H1 (cell line): ENCODE measurements at regions not wholly inside any gene's neighbourhood (a gene's known extent, or its start where the extent isn't known, plus 50 kb on each side); places are given as distances from the start of the nearest gene placed in this dataset.

Experiments
- CTCF ChIA-PET: fragments of 300-600 bp; sonication (Branson Sonifier 250); formaldehyde crosslinking; loops from one replicate; lab custom pipeline; 2021; ENCODE audit not compliant: partially characterized antibody; lab: Charles Lee
- POLR2A ChIA-PET: fragments of 300-600 bp; sonication (Branson Sonifier 250); formaldehyde crosslinking; loops from one replicate; lab custom pipeline; 2021; ENCODE audit warnings: inconsistent platforms; ENCODE audit not compliant: partially characterized antibody; lab: Charles Lee
- DNase-seq, 2 experiments: peaks; one replicate each; pipeline versions ENCODE4 v3.0.0 to v3.0.0-alpha.2; 2010 to 2022; ENCODE audit warnings: low spot score in 2 of 2, low read depth in 1 of 2, mixed read lengths in 1 of 2
- FAIRE-seq: peaks from 2 replicates; lab custom pipeline; 2011; peaks lifted over from hg19 to GRCh38; lab: Jason Lieb, UNC
- H2AFZ ChIP-seq: 2 replicates; pipeline ENCODE4 v1.8.1; 2012; ENCODE audit warnings: low read length, inconsistent platforms
- H2AK5ac ChIP-seq: 2 replicates; pipeline ENCODE4 v1.6.1; 2013; ENCODE audit warnings: low read depth, low read length
- H2BK120ac ChIP-seq: replicated peaks from 2 replicates; pipeline ENCODE3; 2013; ENCODE audit warnings: low read depth, low read length, inconsistent platforms
- H2BK12ac ChIP-seq: 2 replicates; pipeline ENCODE4 v1.6.1; 2013; ENCODE audit warnings: low read depth, low read length
- H2BK15ac ChIP-seq: 2 replicates; pipeline ENCODE4 v1.6.1; 2013; ENCODE audit warnings: low read length
- H2BK20ac ChIP-seq: 2 replicates; pipeline ENCODE4 v1.6.1; 2013; ENCODE audit warnings: low read length
- H2BK5ac ChIP-seq: 2 replicates; pipeline ENCODE4 v1.6.1; 2013; ENCODE audit warnings: low read depth, low read length
- H3K14ac ChIP-seq: 2 replicates; pipeline ENCODE4 v1.6.1; 2013; ENCODE audit warnings: inconsistent platforms; ENCODE audit not compliant: insufficient read length
- H3K18ac ChIP-seq: 2 replicates; pipeline ENCODE4 v1.6.1; 2013; ENCODE audit warnings: low read length; ENCODE audit errors: extremely low read depth
- H3K23ac ChIP-seq: 2 replicates; pipeline ENCODE4 v1.6.1; 2013; ENCODE audit warnings: inconsistent platforms; ENCODE audit not compliant: insufficient read length
- H3K23me2 ChIP-seq: 2 replicates; pipeline ENCODE4 v1.6.1; 2013; ENCODE audit warnings: low read depth, low read length
- H3K27ac ChIP-seq: 2 replicates; pipeline ENCODE4 v1.6.1; 2011; ENCODE audit warnings: low read depth, low read length, inconsistent platforms
- H3K27me3 ChIP-seq, 4 experiments: replicated peaks in 1 of 4; 1 replicate in 1 of 4; 2 replicates in 3 of 4; pipeline versions ENCODE4 v1.6.1 to v1.8.1; 2011 to 2013; ENCODE audit warnings: low read length in 3 of 4, mild to moderate bottlenecking in 3 of 4, inconsistent platforms in 2 of 4, mixed read lengths in 2 of 4, moderate library complexity in 1 of 4; ENCODE audit not compliant: control insufficient read depth in 3 of 4, insufficient read depth in 3 of 4; ENCODE audit errors: extremely low read depth in 1 of 4
- H3K36me3 ChIP-seq, 4 experiments: 2 replicates each; pipeline versions ENCODE4 v1.6.1 to v1.8.1; 2011 to 2013; ENCODE audit warnings: mild to moderate bottlenecking in 4 of 4, low read length in 3 of 4, moderate library complexity in 2 of 4, control low read depth in 1 of 4, inconsistent platforms in 1 of 4; ENCODE audit not compliant: insufficient read depth in 4 of 4, control insufficient read depth in 2 of 4
- H3K4ac ChIP-seq: replicated peaks from 2 replicates; pipeline ENCODE3; 2013; ENCODE audit warnings: low read length, low read depth, mixed read lengths, inconsistent platforms; ENCODE audit not compliant: insufficient read length
- H3K4me1 ChIP-seq, 4 experiments: replicated peaks in 1 of 4; 1 replicate in 1 of 4; 2 replicates in 3 of 4; pipeline versions ENCODE4 v1.6.1 to v1.8.1; 2011 to 2013; ENCODE audit warnings: low read length in 3 of 4, inconsistent platforms in 2 of 4, mixed read lengths in 1 of 4; ENCODE audit not compliant: insufficient read depth in 4 of 4, control insufficient read depth in 3 of 4
- H3K4me2 ChIP-seq, 2 experiments: 2 replicates each; pipeline versions ENCODE4 v1.6.1 to v1.8.1; 2011 to 2013; ENCODE audit warnings: low read depth in 2 of 2, low read length in 2 of 2, control low read depth in 1 of 2, inconsistent platforms in 1 of 2, mild to moderate bottlenecking in 1 of 2; ENCODE audit not compliant: insufficient read depth in 1 of 2
- H3K4me3 ChIP-seq, 4 experiments: fragments of 200-600, 300-600 bp in 1 of 4; sonication (generic), shearing (Covaris generic), sonication (Bioruptor Twin) in 1 of 4; 2 replicates each; pipeline versions ENCODE4 v1.5.1 to v1.8.1; 2011 to 2016; ENCODE audit warnings: low read length in 4 of 4, low read depth in 3 of 4, control low read depth in 2 of 4, inconsistent platforms in 2 of 4, mild to moderate bottlenecking in 2 of 4, mixed read lengths in 1 of 4, moderate library complexity in 1 of 4; ENCODE audit not compliant: insufficient read depth in 2 of 4; ENCODE audit errors: extremely low read depth in 1 of 4
- H3K56ac ChIP-seq: replicated peaks from 2 replicates; pipeline ENCODE3; 2013; ENCODE audit warnings: low read depth, mild to moderate bottlenecking, mixed read lengths, low read length, inconsistent platforms; ENCODE audit not compliant: insufficient read length
- H3K79me1 ChIP-seq: 2 replicates; pipeline ENCODE4 v1.6.1; 2013; ENCODE audit warnings: low read depth, low read length, control low read depth
- H3K79me2 ChIP-seq, 2 experiments: 2 replicates each; pipeline versions ENCODE4 v1.6.1 to v1.8.1; 2012 to 2013; ENCODE audit warnings: low read length in 2 of 2, mild to moderate bottlenecking in 2 of 2, inconsistent platforms in 1 of 2; ENCODE audit not compliant: insufficient read depth in 2 of 2, control insufficient read depth in 1 of 2
- H3K9ac ChIP-seq, 4 experiments: replicated peaks in 1 of 4; 1 replicate in 1 of 4; 2 replicates in 3 of 4; pipeline versions ENCODE4 v1.6.1 to v1.8.1; 2011 to 2013; ENCODE audit warnings: low read depth in 3 of 4, low read length in 3 of 4, control low read depth in 2 of 4, mild to moderate bottlenecking in 2 of 4, moderate library complexity in 2 of 4, inconsistent platforms in 1 of 4; ENCODE audit errors: extremely low read depth in 1 of 4
- H3K9me3 ChIP-seq, 2 experiments: 2 replicates each; pipeline versions ENCODE4 v1.6.1 to v1.8.1; 2012 to 2013; ENCODE audit warnings: mild to moderate bottlenecking in 2 of 2, moderate library complexity in 2 of 2, control low read depth in 1 of 2, inconsistent platforms in 1 of 2, low read depth in 1 of 2, low read length in 1 of 2, mixed read lengths in 1 of 2; ENCODE audit not compliant: insufficient read depth in 2 of 2
- H4K20me1 ChIP-seq, 2 experiments: replicated peaks in 1 of 2; 2 replicates each; pipeline versions ENCODE3 to v1.8.1; 2011 to 2013; ENCODE audit warnings: inconsistent platforms in 2 of 2, low read length in 2 of 2, mild to moderate bottlenecking in 1 of 2; ENCODE audit not compliant: insufficient read depth in 2 of 2, control insufficient read depth in 1 of 2
- H4K5ac ChIP-seq: 2 replicates; pipeline ENCODE4 v1.6.1; 2013; ENCODE audit warnings: low read length, low read depth, mixed read lengths, inconsistent platforms; ENCODE audit not compliant: insufficient read length
- H4K8ac ChIP-seq: 2 replicates; pipeline ENCODE4 v1.8.0; 2013; ENCODE audit warnings: mild to moderate bottlenecking, moderate library complexity, low read length, inconsistent platforms; ENCODE audit not compliant: insufficient read depth; ENCODE audit errors: extremely low read depth
- H4K91ac ChIP-seq: replicated peaks from 2 replicates; pipeline ENCODE3; 2013; ENCODE audit warnings: low read length, mixed read lengths, inconsistent platforms; ENCODE audit not compliant: insufficient read length
- ATF2 ChIP-seq: IDR thresholded peaks from 2 replicates; pipeline ENCODE4 v1.6.1; 2012; ENCODE audit warnings: low read length, inconsistent platforms
- CTCF ChIP-seq, 3 experiments: IDR thresholded peaks; 1 replicate in 2 of 3; 2 replicates in 1 of 3; pipeline versions ENCODE4 v1.5.1 to v1.6.1; 2011; ENCODE audit warnings: low read length in 3 of 3, mild to moderate bottlenecking in 3 of 3, inconsistent platforms in 2 of 3, low read depth in 1 of 3, moderate library complexity in 1 of 3; ENCODE audit not compliant: insufficient read depth in 1 of 3; ENCODE audit errors: control extremely low read depth in 1 of 3
- GABPA ChIP-seq: IDR thresholded peaks from 2 replicates; pipeline ENCODE4 v1.6.1; 2011; ENCODE audit warnings: mild to moderate bottlenecking, low read length, moderate library complexity, borderline replicate concordance; ENCODE audit not compliant: insufficient read depth
- GTF2F1 ChIP-seq: IDR thresholded peaks from 2 replicates; pipeline ENCODE4 v1.6.1; 2012; ENCODE audit warnings: low read depth, low read length, improper control_type of control experiment, borderline replicate concordance
- POLR2A ChIP-seq, 2 experiments: IDR thresholded peaks; 1 replicate in 1 of 2; 2 replicates in 1 of 2; pipeline ENCODE4 v1.6.1; 2011; ENCODE audit warnings: low read depth in 2 of 2, low read length in 2 of 2, mild to moderate bottlenecking in 2 of 2; ENCODE audit errors: control extremely low read depth in 1 of 2
- POLR2AphosphoS5 ChIP-seq: IDR thresholded peaks from 2 replicates; pipeline ENCODE4 v1.6.1; 2011; ENCODE audit warnings: low read depth, low read length
- SP2 ChIP-seq: IDR thresholded peaks from 2 replicates; pipeline ENCODE4 v1.6.1; 2012; ENCODE audit warnings: mild to moderate bottlenecking, low read length, inconsistent platforms
- SP4 ChIP-seq: IDR thresholded peaks from 2 replicates; pipeline ENCODE4 v1.6.1; 2012; ENCODE audit warnings: low read length, inconsistent platforms
- SRF ChIP-seq: IDR thresholded peaks from 2 replicates; pipeline ENCODE4 v1.6.1; 2011; ENCODE audit warnings: mild to moderate bottlenecking, low read depth, low read length, moderate library complexity
- TCF12 ChIP-seq: IDR thresholded peaks from 2 replicates; pipeline ENCODE4 v1.6.1; 2011; ENCODE audit warnings: low read depth, mild to moderate bottlenecking, low read length
- TEAD4 ChIP-seq: IDR thresholded peaks from 2 replicates; pipeline ENCODE4 v1.6.1; 2012; ENCODE audit warnings: low read depth, low read length, inconsistent platforms, mixed read lengths
- WGBS, 2 experiments: shearing (Covaris generic) in 1 of 2; methylation state at CpG; one replicate each; pipeline versions ENCODE4 v1.1.6 to v1.1.7; 2013 to 2015; ENCODE audit warnings: low lambda C conversion rate in 2 of 2, mixed read lengths in 2 of 2, inconsistent platforms in 1 of 2, low coverage in 1 of 2, missing lambda C conversion rate in 1 of 2; ENCODE audit not compliant: insufficient replicate concordance in 2 of 2, insufficient coverage in 1 of 2, insufficient read length in 1 of 2; ENCODE audit errors: extremely low coverage in 1 of 2, missing lambda C conversion rate in 1 of 2; 5-methylcytosine and 5-hydroxymethylcytosine counted together

DNA sequence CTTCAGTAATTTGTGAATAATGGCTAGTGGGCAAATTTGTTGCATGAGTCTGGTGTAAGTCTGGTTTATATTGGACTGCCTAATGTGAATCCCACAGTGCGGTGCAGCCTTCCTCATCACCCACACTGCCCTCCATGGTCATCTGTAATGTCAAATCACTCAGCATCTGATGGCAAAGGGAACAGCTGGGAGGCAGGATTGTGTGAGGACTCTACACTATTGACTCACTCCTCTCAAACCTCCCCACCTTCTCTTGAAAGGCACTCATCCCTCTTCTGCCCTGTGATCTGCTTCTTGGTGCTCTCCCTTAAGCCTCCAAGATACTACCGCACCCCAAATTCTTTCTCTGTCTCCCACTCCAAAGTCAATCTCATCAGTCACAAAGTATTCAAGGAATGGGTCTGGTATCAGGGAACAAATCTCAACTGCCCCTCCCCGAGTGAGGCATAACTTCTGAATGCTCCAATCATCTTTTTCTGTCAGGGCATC, 146.0 kb upstream of the BEND6 start:
- no peaks in the 10 kb centered on the region for H3K27me3 ChIP-seq
- H3K23me2 ChIP-seq = no peaks in the 10 kb centered on the region
- no peak overlapping the region for H2AFZ ChIP-seq
- no peak overlapping the region for H4K8ac ChIP-seq
- H2BK5ac ChIP-seq = no peak overlapping the region
- H3K56ac ChIP-seq = no peak overlapping the region
- H3K4ac ChIP-seq = no peak overlapping the region
- H3K27ac ChIP-seq = no peak overlapping the region
- no peak overlapping the region for H4K5ac ChIP-seq
- H3K18ac ChIP-seq = no peak overlapping the region
- H3K4me2 ChIP-seq = no peak overlapping the region
- H3K9ac ChIP-seq = no peak overlapping the region
- no peak for FAIRE-seq
- H3K23ac ChIP-seq = no peak overlapping the region
- H2AK5ac ChIP-seq = no peak overlapping the region
- peaks cover 0 to 8% (median 1%) of the 10 kb centered on the region in 4 experiments; a peak in 4 of 7 replicates for H3K4me1 ChIP-seq
- H2BK15ac ChIP-seq = no peak overlapping the region
- H3K14ac ChIP-seq = no peak overlapping the region
- H3K79me2 ChIP-seq = peaks cover 3 to 93% of the 10 kb centered on the region in 2 experiments; a peak in 3 of 4 replicates
- H2BK12ac ChIP-seq = no peak overlapping the region
- no peak overlapping the region for H3K4me3 ChIP-seq
- no peaks in the 10 kb centered on the region for H3K36me3 ChIP-seq
- no peaks in the 10 kb centered on the region for H3K9me3 ChIP-seq
- H2BK120ac ChIP-seq = no peak overlapping the region
- H4K20me1 ChIP-seq = peaks cover 0 to 2% of the 10 kb centered on the region in 2 experiments
- H2BK20ac ChIP-seq = no peak overlapping the region
- CTCF ChIA-PET = interaction anchor here (3.8 kb wide), 1 partner anchor 42 kb away, joined by 9 read pairs; no protein-coding TSS in a partner anchor
- no peak for DNase-seq
- POLR2A ChIA-PET = interaction anchor here (1.4 kb wide), 1 partner anchor 11 kb away, joined by 3 read pairs; no protein-coding TSS in a partner anchor
- 89% methylated on average over 3 of the region's 3 CpGs; no CpG with 5 or more reads in 1 of the 2 experiments for WGBS, 2 experiments
- H4K91ac ChIP-seq = no peak overlapping the region
- no peaks in the 10 kb centered on the region for H3K79me1 ChIP-seq
- TF ChIP-seq GTF2F1 = no peak
- TF ChIP-seq POLR2AphosphoS5 = no peak
- TF ChIP-seq SP4 = no peak
- no peak for TF ChIP-seq TEAD4
- TF ChIP-seq SP2 = no peak
- TF ChIP-seq GABPA = no peak
- no peak for TF ChIP-seq CTCF (IDR thresholded peaks at IDR 0.05; ENCODE audit: control extremely low read depth in 1 of 3, insufficient read depth in 1 of 3, low read depth in 1 of 3, low read length in 3 of 3)
- TF ChIP-seq TCF12 = no peak
- TF ChIP-seq POLR2A (IDR thresholded peaks at IDR 0.05; ENCODE audit: control extremely low read depth in 1 of 2, low read depth in 2 of 2, low read length in 2 of 2) = no peak
- TF ChIP-seq ATF2 = no peak
- no peak for TF ChIP-seq SRF
